DOHH2 (cell line): ENCODE measurements at regions not wholly inside any gene's neighbourhood (a gene's known extent, or its start where the extent isn't known, plus 50 kb on each side); places are given as distances from the start of the nearest gene placed in this dataset.

Experiments used
- H3F3A ChIP-seq: fragments of 200-600 bp; sonication (generic), shearing (Covaris generic); 2 replicates; pipeline ENCODE4 v1.6.0; 2016; ENCODE audit warnings: antibody characterized with exemption, mild to moderate bottlenecking; ENCODE audit not compliant: control insufficient read depth, insufficient read depth
- H3K27ac ChIP-seq: fragments of 200-600 bp; sonication (generic); 2 replicates; pipeline ENCODE4 v1.5.1; 2014; ENCODE audit warnings: low read depth, mild to moderate bottlenecking, low read length, moderate library complexity
- H3K27me3 ChIP-seq: fragments of 200-600 bp; sonication (generic); 2 replicates; pipeline ENCODE4 v1.6.1; 2014; ENCODE audit warnings: mild to moderate bottlenecking, low read length, mixed read lengths; ENCODE audit not compliant: control insufficient read depth
- H3K36me3 ChIP-seq: fragments of 200-600 bp; sonication (generic); 2 replicates; pipeline ENCODE4 v1.6.1; 2014; ENCODE audit warnings: mild to moderate bottlenecking, low read length, moderate library complexity, mixed read lengths; ENCODE audit not compliant: control insufficient read depth
- H3K4me1 ChIP-seq: fragments of 200-600 bp; sonication (generic); 2 replicates; pipeline ENCODE4 v1.6.1; 2014; ENCODE audit warnings: mild to moderate bottlenecking, low read length, mixed read lengths; ENCODE audit not compliant: control insufficient read depth
- H3K4me2 ChIP-seq: fragments of 200-600 bp; sonication (generic); 2 replicates; pipeline ENCODE4 v1.6.0; 2014; ENCODE audit warnings: mild to moderate bottlenecking, low read length, moderate library complexity
- H3K4me3 ChIP-seq: fragments of 200-600 bp; sonication (generic); 2 replicates; pipeline ENCODE4 v1.5.1; 2014; ENCODE audit warnings: mild to moderate bottlenecking, low read length, mixed read lengths
- H3K79me2 ChIP-seq: fragments of 200-600 bp; sonication (generic); 2 replicates; pipeline ENCODE4 v1.6.1; 2014; ENCODE audit warnings: mild to moderate bottlenecking, low read length, mixed read lengths; ENCODE audit not compliant: control insufficient read depth
- H3K9me2 ChIP-seq: fragments of 200-600 bp; sonication (generic); replicated peaks from 2 replicates; pipeline ENCODE4 v1.6.1; 2014; ENCODE audit warnings: mild to moderate bottlenecking, low read length, mixed read lengths; ENCODE audit not compliant: control insufficient read depth
- H3K9me3 ChIP-seq: fragments of 200-600 bp; sonication (generic); 2 replicates; pipeline ENCODE4 v1.6.1; 2014; ENCODE audit warnings: antibody characterized with exemption, low read length, mixed read lengths; ENCODE audit not compliant: control insufficient read depth, insufficient read depth
- H4K20me1 ChIP-seq: fragments of 200-600 bp; sonication (generic); 2 replicates; pipeline ENCODE4 v1.6.0; 2014; ENCODE audit warnings: low read depth, mild to moderate bottlenecking, antibody characterized with exemption, low read length, moderate library complexity; ENCODE audit not compliant: control insufficient read depth, insufficient read depth
- EZH2phosphoT487 ChIP-seq: fragments of 200-600 bp; sonication (generic); IDR thresholded peaks from 2 replicates; pipeline ENCODE4 v1.6.1; 2017; ENCODE audit warnings: borderline replicate concordance, mild to moderate bottlenecking, antibody characterized with exemption, low read length, moderate library complexity, mixed read lengths
- TF ChIP-seq, protein P1 (sequence below): fragments of 200-600 bp; sonication (generic); IDR thresholded peaks from one replicate; pipeline ENCODE4 v1.5.1; 2014; ENCODE audit warnings: antibody characterized with exemption, mild to moderate bottlenecking, low read depth, low read length; ENCODE audit not compliant: poor library complexity, severe bottlenecking

DNA sequence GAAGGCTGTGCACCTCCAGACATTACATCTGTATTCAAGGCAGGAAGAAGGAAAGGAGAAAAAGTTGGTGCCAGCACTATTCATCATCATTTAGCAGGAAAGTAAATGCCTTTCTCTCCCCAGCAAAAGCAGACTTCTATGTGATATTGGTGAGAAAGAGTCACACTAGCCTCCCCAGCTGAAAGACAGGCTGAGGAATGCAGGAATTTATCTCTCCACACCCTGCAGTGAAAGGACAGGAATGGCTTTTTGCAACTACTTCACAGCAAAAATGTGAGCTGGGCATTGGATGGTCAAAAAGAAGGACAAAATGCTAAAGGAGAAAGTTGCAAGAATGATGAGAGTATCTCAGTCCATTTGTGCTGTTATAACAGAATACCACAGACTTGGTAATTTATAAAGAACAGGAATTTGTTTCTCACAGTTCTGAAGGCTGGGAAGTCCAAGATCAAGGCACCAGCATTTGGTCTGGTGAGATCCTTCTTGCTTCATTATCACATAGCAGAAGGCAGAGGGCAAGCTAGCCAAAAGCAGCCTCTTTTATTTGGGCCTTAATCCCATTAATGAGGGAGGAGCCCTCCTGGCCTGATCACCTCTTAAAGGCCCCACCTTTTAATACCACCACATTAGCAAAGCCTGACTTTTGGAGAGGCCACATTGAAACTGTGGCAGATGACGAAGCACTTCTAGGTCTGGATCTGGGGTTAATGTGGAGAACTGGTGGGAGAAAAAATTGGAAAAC lies 388.1 kb upstream of the SLC14A2 start:
- Histone ChIP-seq H3F3A (no peaks in the 10 kb centered on the region), H3K9me2 (no peaks in the 10 kb centered on the region), H3K4me1 (no peaks in the 10 kb centered on the region), H3K4me3 (no peak overlapping the region), H3K9me3 (no peaks in the 10 kb centered on the region), H4K20me1 (no peaks in the 10 kb centered on the region), H3K27ac (no peak overlapping the region), H3K27me3 (no peaks in the 10 kb centered on the region), H3K79me2 (no peaks in the 10 kb centered on the region), H3K4me2 (no peak overlapping the region), H3K36me3 (no peaks in the 10 kb centered on the region)
- TF ChIP-seq, protein P1, sequence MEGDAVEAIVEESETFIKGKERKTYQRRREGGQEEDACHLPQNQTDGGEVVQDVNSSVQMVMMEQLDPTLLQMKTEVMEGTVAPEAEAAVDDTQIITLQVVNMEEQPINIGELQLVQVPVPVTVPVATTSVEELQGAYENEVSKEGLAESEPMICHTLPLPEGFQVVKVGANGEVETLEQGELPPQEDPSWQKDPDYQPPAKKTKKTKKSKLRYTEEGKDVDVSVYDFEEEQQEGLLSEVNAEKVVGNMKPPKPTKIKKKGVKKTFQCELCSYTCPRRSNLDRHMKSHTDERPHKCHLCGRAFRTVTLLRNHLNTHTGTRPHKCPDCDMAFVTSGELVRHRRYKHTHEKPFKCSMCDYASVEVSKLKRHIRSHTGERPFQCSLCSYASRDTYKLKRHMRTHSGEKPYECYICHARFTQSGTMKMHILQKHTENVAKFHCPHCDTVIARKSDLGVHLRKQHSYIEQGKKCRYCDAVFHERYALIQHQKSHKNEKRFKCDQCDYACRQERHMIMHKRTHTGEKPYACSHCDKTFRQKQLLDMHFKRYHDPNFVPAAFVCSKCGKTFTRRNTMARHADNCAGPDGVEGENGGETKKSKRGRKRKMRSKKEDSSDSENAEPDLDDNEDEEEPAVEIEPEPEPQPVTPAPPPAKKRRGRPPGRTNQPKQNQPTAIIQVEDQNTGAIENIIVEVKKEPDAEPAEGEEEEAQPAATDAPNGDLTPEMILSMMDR: no peak
- no peak for TF ChIP-seq EZH2phosphoT487

DNA sequence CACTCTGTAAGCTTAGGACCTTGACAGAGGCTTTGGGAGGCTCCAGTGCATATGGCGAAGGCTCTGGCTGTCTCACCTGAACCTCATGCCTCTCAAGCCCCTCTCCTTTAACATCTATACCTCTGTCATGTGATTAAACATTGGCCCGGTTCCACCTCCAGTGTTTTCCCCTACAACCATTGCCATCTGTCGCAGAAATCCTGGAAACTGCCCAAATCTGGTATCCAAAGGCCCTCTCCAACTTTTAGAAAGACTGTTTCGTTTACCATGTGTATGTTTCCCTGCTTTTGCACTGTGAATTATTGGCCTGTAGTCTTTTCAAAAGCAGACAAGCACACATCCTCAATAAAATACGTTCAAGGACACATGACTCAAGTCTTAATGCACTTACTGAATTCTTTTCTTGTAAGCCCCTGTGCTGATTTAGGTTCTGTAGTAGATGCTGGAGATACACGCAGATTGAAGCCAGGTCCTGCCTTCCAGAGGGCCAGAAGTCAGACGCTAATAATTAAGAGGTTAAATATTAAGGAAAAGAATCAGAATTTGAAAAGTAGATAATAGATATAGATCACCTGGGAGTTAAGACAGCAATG lies 386.4 kb upstream of the SLC14A2 start:
- no peaks in the 10 kb centered on the region for H4K20me1 ChIP-seq
- H3K36me3 ChIP-seq: no peaks in the 10 kb centered on the region
- H3F3A ChIP-seq: no peaks in the 10 kb centered on the region
- no peaks in the 10 kb centered on the region for H3K9me2 ChIP-seq
- no peak overlapping the region for H3K27ac ChIP-seq
- H3K4me2 ChIP-seq: no peak overlapping the region
- no peaks in the 10 kb centered on the region for H3K9me3 ChIP-seq
- no peaks in the 10 kb centered on the region for H3K27me3 ChIP-seq
- no peak overlapping the region for H3K4me3 ChIP-seq
- no peaks in the 10 kb centered on the region for H3K79me2 ChIP-seq
- TF ChIP-seq, protein P1: no peak
- no peak for TF ChIP-seq EZH2phosphoT487
- H3K4me1 ChIP-seq: no peaks in the 10 kb centered on the region

DNA sequence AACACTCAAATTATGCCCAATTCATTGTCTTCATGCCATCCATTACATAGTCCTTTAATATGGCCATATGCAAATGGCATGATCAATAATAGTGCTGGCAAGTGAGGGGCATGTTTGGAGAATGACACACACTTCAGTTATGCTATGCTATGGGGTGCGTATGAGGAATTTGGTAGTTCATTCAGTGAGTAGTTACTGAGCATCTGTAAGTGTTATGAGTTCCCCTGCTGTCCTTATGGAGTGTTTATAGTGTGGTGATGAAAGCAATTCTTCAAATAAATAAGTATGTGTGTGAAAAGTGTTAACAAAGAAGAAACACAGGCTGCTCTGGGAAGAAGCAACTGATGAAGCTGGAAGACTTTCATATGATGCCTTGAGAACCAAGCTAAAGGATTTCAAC lies 383.7 kb upstream of the SLC14A2 start:
- H3K27me3 ChIP-seq: no peaks in the 10 kb centered on the region; the same call in 1 of the 2 replicates
- H3K4me2 ChIP-seq: no peak overlapping the region
- no peaks in the 10 kb centered on the region for H3F3A ChIP-seq
- TF ChIP-seq, protein P1: no peak
- TF ChIP-seq EZH2phosphoT487: no peak
- no peaks in the 10 kb centered on the region for H3K79me2 ChIP-seq
- no peaks in the 10 kb centered on the region for H3K36me3 ChIP-seq
- no peaks in the 10 kb centered on the region for H3K4me1 ChIP-seq
- H3K9me3 ChIP-seq: no peaks in the 10 kb centered on the region
- H3K9me2 ChIP-seq: 0 out of 2 replicates have a peak, but pooled peaks cover under 1% of the 10 kb centered on the region
- no peak overlapping the region for H3K27ac ChIP-seq
- H4K20me1 ChIP-seq: no peaks in the 10 kb centered on the region
- H3K4me3 ChIP-seq: no peak overlapping the region
